ENCODE measurements at regions not wholly inside any gene's neighbourhood (a gene's known extent, or its start where the extent isn't known, plus 50 kb on each side); places are given as distances from the start of the nearest gene placed in this dataset.

DNA sequence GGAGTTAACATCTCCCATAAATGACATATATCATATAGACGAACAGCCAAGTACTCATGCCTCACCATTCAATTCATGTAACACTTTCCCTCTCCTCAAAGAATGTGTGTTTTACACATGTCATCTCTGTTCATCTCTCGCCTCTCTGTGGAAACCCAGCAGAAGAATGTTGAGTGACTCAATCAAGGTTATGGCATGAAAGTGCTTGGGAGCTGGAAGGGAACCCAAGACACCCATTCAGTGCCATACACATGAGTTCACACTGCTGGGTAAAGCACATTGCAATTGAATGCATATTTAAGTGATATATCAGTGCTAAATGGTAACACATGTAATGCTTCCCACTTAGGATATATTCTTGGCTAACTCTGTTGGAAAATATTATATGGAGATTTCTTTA, 322.9 kb downstream of the PTEN start:
- Histone ChIP-seq H3K4me3 (ENCODE audit: severe bottlenecking) (no peak overlapping the region), H3K27ac (ENCODE audit: poor library complexity, severe bottlenecking) (no peak overlapping the region)

DNA sequence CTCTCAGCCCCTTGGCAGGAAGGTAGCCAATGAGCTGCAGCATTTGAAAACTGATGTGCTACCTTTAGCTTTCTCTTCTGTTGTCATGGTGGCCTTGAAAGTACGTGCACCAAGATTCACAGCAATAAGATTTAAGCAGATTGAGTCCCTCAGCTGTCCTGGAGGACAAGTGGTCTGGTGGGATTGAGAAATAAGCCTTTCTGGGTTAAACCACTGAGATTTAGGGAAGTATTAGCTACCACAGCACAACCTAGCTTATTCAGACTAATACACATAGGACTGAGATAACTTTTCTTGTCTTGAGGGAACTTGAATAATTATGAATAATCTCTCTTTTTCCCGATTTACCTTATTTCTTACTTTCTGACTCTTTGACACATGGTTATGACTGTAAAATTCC, 324.0 kb downstream of the PTEN start:
- H3K27ac ChIP-seq (ENCODE audit: poor library complexity, severe bottlenecking) = no peak overlapping the region
- DNase-seq (ENCODE audit: low spot score) = no peak
- no peaks in the 10 kb centered on the region for H3K36me3 ChIP-seq (ENCODE audit: low read depth)
- H3K4me3 ChIP-seq (ENCODE audit: severe bottlenecking) = no peak overlapping the region
- TF ChIP-seq, protein P1, sequence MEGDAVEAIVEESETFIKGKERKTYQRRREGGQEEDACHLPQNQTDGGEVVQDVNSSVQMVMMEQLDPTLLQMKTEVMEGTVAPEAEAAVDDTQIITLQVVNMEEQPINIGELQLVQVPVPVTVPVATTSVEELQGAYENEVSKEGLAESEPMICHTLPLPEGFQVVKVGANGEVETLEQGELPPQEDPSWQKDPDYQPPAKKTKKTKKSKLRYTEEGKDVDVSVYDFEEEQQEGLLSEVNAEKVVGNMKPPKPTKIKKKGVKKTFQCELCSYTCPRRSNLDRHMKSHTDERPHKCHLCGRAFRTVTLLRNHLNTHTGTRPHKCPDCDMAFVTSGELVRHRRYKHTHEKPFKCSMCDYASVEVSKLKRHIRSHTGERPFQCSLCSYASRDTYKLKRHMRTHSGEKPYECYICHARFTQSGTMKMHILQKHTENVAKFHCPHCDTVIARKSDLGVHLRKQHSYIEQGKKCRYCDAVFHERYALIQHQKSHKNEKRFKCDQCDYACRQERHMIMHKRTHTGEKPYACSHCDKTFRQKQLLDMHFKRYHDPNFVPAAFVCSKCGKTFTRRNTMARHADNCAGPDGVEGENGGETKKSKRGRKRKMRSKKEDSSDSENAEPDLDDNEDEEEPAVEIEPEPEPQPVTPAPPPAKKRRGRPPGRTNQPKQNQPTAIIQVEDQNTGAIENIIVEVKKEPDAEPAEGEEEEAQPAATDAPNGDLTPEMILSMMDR (IDR thresholded peaks at IDR 0.05; ENCODE audit: poor library complexity, severe bottlenecking) = no peak
- no peaks in the 10 kb centered on the region for H3K9me3 ChIP-seq (ENCODE audit: severe bottlenecking)
- no peaks in the 10 kb centered on the region for H3K4me1 ChIP-seq (ENCODE audit: insufficient read depth, poor library complexity, severe bottlenecking)
- ATAC-seq (ENCODE audit: low read depth) = no peak
- no peaks in the 10 kb centered on the region for H3K27me3 ChIP-seq (ENCODE audit: insufficient read depth, poor library complexity, severe bottlenecking)

More for the DNA sequence above, 322.9 kb downstream of the PTEN start:
- Histone ChIP-seq H3K4me1 (ENCODE audit: insufficient read depth, poor library complexity, severe bottlenecking) (no peaks in the 10 kb centered on the region), H3K9me3 (ENCODE audit: severe bottlenecking) (no peaks in the 10 kb centered on the region), H3K36me3 (ENCODE audit: low read depth) (no peaks in the 10 kb centered on the region), H3K27me3 (ENCODE audit: insufficient read depth, poor library complexity, severe bottlenecking) (no peaks in the 10 kb centered on the region)
- ATAC-seq (ENCODE audit: low read depth) = no peak
- DNase-seq (ENCODE audit: low spot score) = no peak
- TF ChIP-seq, protein P1 (IDR thresholded peaks at IDR 0.05; ENCODE audit: poor library complexity, severe bottlenecking) = no peak

DNA sequence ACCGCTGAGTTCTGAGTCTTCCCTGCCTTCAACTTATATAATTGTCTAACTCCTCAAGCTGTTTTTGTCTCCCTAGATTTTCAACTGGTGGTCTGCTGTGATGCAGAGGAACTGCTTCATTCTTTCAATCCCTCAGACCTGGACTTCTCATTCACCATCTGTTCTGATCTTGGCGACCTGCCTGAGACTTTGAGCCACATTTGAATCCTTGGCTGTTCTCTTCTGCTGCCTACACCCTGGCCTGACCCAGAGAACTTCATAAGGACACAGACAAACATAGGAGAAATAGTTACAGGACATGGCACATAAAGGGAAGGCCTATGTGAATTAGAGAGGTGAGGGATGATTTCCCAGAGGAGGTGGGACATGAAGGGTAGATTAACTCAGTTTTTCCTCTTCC, 326.7 kb downstream of the PTEN start:
- H3K4me1 ChIP-seq (ENCODE audit: insufficient read depth, poor library complexity, severe bottlenecking) = no peaks in the 10 kb centered on the region
- no peak overlapping the region for H3K4me3 ChIP-seq (ENCODE audit: severe bottlenecking)
- H3K9me3 ChIP-seq (ENCODE audit: severe bottlenecking) = no peaks in the 10 kb centered on the region
- no peaks in the 10 kb centered on the region for H3K27me3 ChIP-seq (ENCODE audit: insufficient read depth, poor library complexity, severe bottlenecking)
- H3K27ac ChIP-seq (ENCODE audit: poor library complexity, severe bottlenecking) = no peak overlapping the region
- no peaks in the 10 kb centered on the region for H3K36me3 ChIP-seq (ENCODE audit: low read depth)
- ATAC-seq (ENCODE audit: low read depth) = no peak
- TF ChIP-seq, protein P1 (IDR thresholded peaks at IDR 0.05; ENCODE audit: poor library complexity, severe bottlenecking) = no peak
- DNase-seq (ENCODE audit: low spot score) = no peak

DNA sequence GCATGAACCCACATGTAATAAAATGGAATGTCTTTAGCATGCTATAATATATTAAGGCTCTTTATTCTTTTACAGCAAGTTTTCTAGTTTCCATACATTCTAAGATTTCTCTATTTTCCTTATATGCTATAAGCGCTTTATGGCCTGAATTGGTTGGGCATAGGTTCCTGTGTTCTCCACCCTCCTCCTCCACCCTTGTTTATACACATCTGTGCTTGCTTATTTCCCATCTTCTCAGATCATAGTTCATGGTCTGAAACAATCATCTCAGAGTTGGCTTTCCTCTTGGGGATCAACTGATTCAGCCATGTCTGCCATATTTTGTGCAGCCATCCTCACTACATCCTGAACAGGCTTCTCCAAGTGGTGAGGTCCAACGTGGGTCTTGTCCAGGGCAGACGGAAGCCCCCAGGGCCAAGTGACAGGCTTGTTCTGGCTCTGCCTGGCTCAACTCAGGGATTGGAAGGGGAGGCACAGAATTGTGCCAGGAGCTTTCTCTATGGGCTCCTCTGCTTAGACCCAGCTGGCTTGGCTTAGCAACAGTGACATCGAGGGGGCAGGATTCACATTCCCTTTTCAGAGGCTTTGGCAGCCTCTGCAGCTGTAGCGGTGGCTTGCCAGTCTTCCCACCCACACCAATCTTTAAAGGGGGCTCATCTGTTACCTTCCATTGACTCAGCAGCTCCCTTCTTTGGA, 327.3 kb downstream of the PTEN start:
- Histone ChIP-seq H3K27ac (ENCODE audit: poor library complexity, severe bottlenecking) (no peak overlapping the region), H3K27me3 (ENCODE audit: insufficient read depth, poor library complexity, severe bottlenecking) (no peaks in the 10 kb centered on the region), H3K4me1 (ENCODE audit: insufficient read depth, poor library complexity, severe bottlenecking) (no peaks in the 10 kb centered on the region), H3K36me3 (ENCODE audit: low read depth) (no peaks in the 10 kb centered on the region), H3K4me3 (ENCODE audit: severe bottlenecking) (no peak overlapping the region), H3K9me3 (ENCODE audit: severe bottlenecking) (no peaks in the 10 kb centered on the region)
- TF ChIP-seq, protein P1 (IDR thresholded peaks at IDR 0.05; ENCODE audit: poor library complexity, severe bottlenecking) = no peak
- DNase-seq (ENCODE audit: low spot score) = no peak
- ATAC-seq (ENCODE audit: low read depth) = no peak

DNA sequence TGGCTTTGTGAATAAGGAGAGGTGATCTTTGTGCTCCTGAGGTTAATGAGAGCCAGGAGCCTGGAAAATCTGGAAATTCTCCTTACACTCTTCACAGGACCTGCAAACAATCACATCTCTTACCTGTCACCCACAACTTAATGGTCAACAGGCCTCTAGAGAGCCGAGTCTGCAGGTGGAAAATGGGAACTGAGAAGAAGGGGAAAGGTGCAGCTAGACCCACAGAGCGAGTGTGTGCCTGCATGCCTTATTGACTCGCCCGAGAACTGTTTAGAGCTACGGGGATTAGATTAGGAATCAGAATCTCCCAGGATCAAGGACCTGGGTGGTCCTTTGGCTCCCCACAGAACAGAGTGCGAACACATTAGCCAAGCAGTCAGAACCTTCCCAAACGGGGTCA, 329.6 kb downstream of the PTEN start:
- Histone ChIP-seq H3K9me3 (ENCODE audit: severe bottlenecking) (no peaks in the 10 kb centered on the region), H3K27me3 (ENCODE audit: insufficient read depth, poor library complexity, severe bottlenecking) (no peaks in the 10 kb centered on the region), H3K27ac (ENCODE audit: poor library complexity, severe bottlenecking) (no peak overlapping the region), H3K4me1 (ENCODE audit: insufficient read depth, poor library complexity, severe bottlenecking) (no peaks in the 10 kb centered on the region), H3K4me3 (ENCODE audit: severe bottlenecking) (no peak overlapping the region), H3K36me3 (ENCODE audit: low read depth) (no peaks in the 10 kb centered on the region)
- ATAC-seq (ENCODE audit: low read depth) = no peak
- TF ChIP-seq, protein P1 (IDR thresholded peaks at IDR 0.05; ENCODE audit: poor library complexity, severe bottlenecking) = no peak
- no peak for DNase-seq (ENCODE audit: low spot score)

Data from RWPE2 (cell line).